ENCODE measurements at regions not wholly inside any gene's neighbourhood (a gene's known extent, or its start where the extent isn't known, plus 50 kb on each side); places are given as distances from the start of the nearest gene placed in this dataset.
"Not testable (repeated sequence)": the region's sequence is repeated elsewhere in the genome, so short reads cannot be mapped to it uniquely, and the experiment has no call there.

DNA sequence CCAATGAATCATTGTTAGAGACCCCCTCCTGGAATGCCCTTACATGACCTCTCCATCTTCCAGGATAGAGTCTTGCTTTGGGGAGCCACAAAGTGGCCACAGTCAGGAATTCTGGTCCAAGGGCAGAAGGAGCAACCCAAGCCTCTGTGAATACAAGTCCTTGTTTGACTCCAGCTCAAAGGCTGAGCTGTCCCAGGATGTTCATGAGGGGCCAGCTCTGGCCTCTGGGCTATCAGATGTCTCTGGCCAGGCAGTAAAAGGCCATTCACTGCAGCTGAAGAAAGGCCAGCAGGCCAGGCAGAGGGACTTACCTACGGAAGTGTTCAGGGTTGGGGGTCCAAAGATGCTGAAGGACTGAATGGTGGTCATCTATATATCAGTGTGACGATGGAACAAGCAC lies 98.3 kb upstream of the IPO9 start:
- DNase-seq: no peak

DNA sequence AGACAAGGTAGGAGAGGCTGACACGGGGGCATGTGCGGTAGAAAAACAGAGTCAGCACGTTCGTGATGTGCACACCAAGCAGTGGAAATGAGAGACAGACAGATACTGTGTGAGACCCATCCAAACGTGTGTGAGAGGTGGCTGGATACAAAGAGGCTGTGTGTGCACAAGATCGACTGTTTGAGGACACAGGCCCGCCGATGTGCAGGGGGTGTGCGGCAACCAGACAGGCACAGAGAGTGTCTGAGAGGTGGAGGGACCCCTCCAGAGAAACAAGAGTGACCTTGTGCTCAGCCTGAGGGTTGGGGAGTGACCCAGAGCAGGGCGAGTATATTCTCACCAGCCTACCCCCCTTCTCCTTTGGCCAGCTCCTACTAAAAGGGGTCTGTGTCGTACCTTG lies 97.8 kb upstream of the IPO9 start:
- no peak for DNase-seq

DNA sequence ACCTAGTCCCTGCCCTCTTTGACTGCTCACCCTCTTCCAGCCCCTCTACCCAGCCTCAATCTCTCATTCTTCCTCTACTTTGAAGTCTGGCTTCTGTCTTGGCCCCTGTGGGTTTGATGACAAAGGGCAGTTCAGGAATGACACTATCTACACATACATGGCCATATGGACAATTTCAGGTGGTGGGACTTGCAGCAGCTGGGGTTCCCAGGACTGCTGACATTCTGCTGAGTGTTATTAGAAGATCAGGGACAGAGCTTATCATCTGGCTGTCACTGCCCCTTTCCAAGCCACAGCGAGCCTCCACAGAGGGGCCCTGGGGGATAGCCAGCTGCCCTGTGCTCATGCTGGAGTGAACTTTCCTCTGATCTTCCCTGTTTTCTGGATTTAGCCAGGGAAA lies 97.4 kb upstream of the IPO9 start:
- DNase-seq: no peak

DNA sequence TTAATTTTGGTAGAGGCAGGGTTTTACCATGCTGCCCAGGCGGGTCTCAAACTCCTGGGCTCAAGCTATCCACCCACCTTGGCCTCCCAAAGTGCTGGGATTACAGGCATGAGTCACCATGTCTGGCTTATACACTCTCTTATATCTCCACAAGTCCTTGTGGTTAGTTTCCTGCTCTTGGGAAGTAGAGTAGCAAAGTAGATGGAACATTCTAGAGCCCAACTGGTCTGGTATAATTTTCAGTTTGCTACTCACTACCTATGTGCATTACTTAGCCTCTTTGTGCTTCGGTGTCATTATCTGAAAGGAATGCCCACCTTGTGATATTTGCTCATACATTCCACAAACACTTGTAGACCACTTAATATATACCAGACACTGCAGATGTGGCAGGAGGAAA lies 96.6 kb upstream of the IPO9 start:
- DNase-seq: no peak

DNA sequence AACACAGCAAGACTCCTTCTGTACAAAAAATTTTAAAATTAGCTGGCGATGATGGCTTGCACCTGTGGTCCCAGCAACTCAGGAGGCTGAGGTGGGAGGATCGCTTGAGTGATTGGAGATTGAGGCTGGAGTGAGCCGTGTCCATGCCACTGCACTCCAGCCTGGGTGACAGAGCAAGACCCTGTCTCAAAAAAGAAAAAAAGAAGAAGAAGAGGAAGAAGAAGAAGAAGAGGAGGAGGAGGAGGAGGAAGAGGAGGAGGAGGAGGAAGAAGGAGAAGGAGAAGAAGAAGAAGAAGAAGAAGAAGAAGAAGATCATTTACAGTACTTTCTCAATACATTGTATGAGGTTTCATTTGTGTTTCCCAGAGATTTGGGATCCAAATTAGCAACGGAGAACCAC lies 94.7 kb upstream of the IPO9 start:
- DNase-seq: not testable (repeated sequence)

DNA sequence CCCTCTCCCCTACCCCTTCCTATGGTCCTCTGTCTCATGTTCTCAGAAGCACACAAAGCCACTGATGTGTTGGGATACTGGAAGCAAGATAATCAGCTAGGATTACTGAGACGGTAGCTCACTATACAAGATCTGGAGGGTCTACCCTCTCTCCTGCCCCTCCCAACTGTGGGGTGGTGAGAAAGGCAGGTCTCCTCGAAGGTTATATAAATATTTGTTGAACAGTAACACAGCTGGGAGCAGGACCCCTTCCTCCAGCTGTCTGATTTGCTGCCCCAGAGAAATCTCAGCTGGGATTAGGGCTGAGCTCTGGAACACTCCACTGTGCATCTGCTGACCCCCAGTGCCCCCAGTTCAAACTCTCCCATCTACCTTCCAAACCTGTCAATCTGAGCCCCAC lies 94.2 kb upstream of the IPO9 start:
- DNase-seq: no peak

DNA sequence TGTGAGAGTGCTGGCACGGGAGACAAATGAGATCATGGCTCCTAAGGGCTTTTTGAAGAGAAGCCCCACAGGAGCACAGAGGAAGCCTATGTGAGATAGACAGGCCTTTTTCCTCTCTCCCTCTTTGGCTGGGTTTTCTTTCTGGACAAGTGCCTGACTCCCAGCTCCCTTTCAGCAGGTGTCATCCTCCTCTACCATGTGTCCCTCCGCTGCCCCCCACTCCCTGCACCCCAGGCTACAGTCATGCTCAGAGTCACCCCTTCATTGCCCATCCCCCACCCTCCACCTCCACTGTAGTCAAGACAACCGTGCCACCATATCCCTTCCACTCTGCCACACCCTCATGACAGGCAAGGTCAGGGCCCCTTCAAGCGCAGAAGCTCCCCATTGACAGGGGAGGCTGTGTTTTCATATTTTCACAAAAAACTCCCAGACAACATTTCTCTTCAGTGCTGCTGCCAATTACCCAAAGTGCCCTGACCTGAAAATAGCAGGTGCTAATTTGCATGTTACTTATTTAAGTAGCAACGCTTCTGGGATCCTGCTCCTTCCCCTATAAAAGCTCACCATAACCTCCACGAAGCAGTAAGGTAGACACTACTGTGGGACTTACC lies 92.1 kb upstream of the IPO9 start:
- DNase-seq: no peak

DNA sequence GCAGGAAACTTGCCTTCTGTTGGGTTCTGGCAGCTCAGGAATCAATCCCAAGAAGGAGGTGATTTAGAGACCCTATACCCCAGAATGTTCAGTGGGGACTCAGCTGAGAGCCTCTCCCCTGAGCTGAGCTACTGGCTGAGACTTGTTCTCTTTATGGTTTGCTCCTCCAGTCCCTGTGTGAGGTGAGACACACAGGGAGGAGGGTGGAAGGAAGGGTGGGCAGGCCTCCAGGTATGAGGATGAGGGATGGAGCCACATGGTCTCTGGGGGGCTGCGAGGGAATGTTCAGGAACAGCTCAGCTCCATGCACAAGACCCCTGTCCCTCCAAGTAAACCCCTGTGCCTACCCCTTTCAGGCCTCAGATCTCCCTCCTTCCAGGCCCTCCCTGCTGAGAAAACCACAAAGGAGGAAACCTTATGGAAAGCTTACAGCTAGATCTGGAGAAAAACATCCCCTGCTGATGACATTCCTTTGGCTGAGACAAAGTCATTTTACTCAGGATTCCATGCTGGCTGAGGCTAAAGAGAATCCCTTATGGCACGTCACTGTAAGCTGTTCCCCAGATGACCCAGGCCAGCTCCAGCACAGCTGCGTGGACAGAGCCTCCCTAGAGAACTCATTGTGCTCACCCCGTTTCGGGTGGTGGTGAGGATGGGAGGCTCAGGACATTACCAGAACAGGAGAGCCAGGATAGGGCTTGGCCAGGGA lies 91.5 kb upstream of the IPO9 start:
- no peak for DNase-seq

DNA sequence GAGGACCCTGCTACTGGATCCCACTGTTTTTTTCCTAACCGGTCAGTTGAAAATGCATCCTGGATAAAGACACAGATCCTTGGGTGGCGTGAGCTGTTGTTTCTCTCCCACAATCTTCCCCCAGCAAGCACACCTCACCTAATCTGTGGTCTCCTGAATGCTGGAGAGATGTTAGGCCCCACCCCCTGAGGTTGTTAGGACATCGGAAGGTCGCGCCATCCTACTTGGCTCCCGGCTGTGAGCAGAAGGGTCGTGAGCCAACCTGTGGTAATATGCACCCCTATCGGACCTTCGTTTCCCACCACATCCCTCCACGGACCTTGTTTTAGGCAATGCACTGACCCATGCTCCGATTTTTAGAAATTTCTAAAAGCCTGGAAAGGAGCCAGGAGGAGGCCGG lies 89.9 kb upstream of the IPO9 start:
- DNase-seq: no peak

DNA sequence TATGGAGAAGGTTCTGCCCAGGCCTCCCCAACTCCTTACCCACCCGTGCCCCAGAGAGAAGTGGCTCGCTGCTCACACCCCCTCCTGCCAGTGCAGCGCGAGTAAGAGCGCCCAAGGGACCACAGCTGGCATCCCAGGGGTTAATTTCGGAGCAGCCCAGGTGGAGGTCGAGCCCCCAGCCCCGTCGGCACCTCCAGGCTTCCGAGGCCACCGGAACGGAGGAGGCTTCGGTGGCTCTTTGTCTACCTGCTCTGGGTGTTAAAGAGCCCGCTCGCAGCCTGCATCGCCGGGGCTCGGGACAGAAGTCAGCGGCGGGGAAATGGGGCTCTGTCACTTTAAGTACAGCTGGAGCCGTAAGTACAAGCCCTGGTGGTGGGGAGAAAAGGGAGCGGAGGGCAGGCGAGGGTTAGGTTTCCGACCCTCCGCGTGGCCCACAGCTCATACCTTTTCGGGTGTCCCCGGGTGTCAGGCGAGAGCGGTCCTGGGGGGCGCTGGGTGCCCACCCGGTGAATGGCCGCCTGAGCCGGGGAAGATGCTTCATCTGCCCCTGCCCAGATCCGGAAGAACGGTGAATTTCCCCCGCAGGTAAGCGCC lies 89.4 kb upstream of the IPO9 start:
- peak; percentile 56 for DNase-seq

DNA sequence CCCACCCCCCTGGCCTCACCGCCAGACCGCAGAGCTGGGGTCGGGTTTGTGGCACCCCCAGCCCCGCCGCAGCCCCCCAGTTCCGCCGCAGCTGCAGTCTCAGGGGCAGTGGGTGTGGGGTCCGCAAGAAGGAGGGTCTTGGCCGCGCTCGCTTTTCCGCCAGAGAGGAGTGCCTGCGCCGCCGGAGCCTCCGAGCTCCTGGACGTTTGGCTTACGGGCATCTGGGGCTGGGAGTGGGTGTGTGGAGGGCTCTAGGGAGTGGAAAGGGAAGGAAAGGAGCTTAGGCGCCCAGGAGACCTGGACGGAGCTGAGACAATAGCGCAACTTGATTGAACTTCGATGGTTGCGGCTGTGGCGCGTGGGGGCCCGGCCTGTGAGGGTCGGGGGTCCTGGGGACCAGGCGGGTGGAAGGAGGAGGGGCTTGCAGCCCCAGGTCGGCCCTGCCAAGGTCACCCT lies 88.8 kb upstream of the IPO9 start:
- no peak for DNase-seq

DNA sequence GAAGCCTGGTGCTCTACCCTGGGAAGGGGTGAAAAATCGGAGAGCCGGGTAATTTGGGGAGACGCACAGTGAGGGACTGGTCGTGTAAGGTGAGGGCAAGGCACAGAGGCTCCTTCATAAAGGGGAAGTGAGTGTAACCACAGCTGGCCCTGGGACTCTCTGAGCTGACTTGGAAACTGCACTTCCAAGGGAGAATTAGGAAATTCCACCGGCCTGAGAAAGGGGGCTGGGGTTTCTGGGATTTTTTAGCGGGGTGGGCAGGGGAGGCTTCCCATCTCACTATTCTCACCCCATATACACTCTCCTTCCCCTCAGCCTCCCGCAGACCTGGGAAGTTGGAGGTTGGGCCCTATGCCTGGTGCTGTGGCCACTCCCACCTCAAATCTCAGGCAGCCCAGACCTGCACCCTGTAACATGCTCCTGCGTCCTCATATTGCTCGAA lies 88.3 kb upstream of the IPO9 start:
- no peak for DNase-seq

DNA sequence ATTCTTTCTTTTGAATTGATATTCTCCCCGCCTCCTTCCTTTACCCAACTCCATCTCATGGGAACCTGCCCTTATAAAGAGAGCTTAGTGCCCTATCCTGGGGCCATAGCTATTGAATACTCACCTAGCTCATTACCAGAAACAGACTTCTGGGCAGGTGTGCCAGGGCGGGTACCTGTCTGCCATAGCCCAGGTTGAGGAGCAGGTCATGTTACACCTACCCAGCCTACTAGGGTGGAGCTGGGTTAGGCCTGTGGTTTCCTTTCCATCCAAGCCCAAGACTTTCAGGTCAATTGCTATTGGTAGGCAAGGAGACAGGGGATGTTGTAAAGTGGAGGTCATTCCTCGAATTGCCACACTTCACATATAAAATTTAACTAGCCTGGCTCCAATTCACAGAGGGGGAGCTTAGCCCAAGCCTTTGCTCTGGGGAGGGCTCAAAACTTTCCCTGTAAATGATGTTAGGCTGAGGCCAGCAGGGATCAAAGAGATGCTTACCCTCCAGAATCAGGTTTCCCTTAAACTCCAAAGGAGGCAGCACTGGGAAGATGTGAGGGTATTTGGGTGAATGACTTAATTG lies 87.1 kb upstream of the IPO9 start:
- no peak for DNase-seq

DNA sequence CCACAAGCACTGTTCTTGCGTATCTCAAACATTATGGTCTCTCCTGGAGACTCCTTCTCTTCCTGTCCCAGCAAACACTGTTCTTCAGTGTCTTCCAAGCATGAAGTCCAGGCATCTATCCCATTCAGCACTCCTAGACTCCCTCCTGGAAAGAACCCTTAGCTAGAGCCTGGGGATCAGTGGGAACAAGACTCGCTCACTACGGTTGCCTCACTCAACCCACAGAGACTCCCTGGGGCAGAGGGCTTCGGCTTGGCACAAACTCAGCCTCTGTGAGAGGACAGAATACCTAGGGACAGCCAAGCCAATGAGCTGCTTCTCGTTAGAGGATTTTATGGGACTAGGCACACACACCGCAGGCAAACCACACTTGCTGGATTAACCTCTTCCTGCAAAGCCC lies 86.5 kb upstream of the IPO9 start:
- DNase-seq: no peak

DNA sequence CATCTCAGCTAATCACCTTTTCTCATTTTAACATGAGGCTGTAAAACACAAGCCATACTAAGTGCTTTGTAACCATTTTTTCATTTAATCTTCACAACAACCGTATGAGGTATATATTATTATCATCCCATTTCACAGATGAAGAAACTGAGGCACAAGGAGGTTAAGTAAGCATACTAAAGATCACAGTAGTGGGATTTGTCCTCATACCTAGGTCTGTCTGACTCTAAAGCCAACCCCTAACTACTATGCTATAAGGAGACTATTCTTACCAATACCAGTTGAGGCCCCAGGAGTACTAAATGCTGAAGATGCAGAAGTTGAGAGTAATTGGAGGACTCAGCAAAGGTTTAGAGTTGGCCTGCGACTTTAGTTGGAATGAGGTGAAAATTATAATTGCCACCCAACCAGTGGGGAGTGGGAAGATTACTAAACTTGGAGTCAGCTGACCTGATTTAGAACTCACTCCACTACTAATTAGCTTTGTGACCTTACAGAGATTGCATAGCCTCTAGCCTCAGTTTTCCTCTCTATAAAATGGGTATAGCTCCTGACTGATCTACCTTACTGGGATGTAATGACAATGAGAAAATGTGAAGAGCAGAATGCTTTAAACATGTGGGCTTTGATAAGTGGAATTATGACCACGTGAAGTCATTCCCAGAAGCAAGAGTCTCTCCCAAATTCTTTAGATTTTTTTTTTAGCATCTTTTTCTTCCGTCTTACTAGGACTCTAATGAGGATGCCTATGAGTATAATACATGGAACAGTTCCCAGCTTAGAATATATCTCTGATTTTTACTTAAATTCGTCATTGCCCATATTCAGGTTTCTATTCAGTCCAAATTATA lies 85.8 kb upstream of the IPO9 start:
- DNase-seq: no peak

DNA sequence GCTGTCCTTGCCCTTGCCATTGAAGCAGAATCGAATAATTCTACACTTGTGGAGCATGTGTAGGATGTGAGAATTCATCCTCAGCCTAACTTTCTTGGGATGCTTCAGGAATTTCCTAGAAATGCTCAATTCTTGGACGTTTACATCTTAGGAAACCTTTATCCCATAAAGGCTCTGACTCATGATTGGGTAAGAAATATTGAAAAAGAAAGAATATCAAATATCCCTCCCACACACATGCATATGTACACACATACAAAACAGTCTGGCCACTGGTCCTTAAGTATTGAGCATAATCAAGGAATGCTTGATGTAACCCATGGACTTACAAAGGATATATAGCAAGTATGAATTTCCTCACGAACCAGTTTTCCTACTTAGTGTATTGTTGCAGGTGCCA lies 83.9 kb upstream of the IPO9 start:
- no peak for DNase-seq

DNA sequence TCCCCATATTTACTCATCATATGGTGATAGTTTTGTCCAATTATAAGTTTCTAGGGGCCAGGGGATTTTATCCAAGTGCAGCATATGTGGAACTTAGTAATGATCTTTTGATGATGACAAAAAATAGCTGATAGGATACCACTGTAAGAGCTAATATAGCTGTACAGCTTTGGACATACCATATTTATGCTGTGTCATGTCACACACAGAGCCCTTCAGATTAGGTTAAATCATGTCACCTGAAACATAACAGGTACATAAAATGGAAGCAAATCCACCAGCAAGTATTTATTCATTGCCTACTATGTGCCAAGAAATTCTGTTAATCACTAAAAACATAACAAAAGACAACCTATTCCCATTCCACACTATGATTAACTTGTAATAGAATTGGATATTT lies 82.8 kb upstream of the IPO9 start:
- DNase-seq: no peak

DNA sequence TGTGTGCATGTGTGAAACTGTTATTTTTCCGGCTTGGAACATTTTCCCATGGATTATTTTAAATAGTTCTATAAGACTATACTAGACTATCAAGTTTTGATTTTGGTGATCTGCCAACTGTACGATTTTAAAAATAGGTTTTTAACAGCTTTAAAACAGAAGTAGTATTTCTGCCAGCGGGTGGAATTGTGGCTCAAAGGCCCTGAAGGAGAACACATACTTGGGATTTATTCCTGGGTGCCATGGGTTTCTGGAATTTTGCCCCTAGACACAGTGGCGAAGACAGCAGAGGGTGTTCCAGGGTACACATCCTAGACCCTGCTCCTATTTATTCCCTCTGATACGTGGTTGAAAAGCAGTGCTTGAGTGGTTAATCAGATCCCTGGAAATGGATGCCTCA lies 81.7 kb upstream of the IPO9 start:
- DNase-seq: no peak

DNA sequence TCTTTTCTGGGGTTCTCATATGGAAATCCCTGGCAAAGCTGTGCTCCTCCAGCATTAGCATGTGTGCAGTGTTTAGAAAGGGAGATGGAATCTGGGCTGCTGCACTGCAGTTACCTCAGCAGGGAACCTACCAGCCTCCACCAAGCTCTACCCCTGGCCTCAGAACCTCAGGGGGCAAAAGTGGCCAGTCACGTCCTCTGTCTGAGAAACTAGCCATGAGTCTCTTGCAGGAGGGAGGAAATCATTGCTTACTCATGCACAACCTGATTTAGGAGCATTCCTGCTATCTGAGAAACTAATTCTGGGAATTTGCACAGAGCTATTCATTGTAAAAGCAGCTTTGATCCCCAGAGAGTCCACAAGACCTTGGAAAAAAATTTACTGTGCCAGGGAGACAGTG lies 80.6 kb upstream of the IPO9 start:
- no peak for DNase-seq

DNA sequence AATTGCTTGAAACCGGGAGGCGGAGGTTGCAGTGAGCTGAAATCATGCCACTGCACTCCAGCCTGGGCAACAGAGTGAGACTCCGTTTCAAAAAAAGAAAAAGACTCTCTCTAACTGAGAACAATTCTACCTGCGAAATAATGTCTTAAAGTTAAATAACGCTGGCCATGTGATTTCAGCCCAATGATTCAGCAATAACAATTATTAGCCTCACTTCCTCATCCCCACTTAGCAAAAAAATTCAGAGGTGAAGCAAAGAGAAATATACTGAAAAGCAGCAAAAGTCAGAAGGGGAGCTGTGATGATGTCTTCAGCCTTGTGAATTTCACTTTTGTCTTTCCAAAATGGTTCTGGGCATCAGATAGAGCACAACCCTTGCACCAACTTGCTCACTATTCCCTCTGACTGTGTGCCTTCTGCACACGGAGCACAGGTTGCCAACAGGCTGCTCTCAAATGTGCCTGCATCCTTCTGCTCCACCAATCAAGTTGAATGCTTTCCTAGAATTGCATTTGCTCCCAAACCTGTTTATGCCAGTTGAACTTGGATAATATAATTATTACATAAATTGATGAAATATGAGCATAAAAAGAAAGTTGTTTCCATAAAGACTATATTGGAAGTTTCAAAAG lies 79.8 kb upstream of the IPO9 start:
- DNase-seq: no peak

DNA sequence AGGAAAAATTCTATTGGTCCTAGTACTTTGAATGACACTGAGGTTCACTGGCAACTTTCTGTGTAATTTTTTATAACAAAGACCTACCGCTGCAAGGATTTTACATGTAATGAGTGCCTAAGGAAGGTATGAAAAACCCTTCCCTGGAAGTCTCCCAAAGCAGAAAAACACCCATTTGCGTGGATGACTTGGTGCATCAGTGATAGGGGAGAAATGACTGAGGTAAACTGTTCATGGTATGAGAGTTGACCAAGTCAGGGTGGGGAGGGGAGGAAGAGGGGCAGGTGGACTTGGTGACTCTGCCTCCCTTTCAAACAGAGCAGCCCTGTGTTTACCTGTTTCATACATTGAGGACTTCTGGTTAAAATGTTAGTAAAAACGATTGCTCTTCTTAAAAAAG lies 78.8 kb upstream of the IPO9 start:
- no peak for DNase-seq

DNA sequence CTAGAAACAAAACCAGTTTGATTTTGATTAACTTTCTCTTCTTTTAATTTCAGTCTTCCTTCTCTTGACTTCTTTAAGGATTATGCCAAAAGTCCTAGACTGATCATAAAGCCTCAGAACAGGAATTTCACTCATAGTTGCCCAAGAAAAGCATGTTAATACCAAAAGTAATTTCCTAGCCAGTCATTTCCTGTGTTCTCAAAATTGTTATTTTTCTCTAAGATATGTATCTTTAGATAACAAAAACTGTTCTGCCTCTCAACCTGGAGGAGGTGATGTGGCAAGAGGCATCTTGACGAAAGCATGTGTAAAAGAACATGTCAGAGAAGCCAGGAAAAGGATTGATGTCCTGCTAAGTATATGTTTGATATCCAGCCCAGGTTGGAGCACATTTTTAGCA lies 78.0 kb upstream of the IPO9 start:
- DNase-seq: no peak

DNA sequence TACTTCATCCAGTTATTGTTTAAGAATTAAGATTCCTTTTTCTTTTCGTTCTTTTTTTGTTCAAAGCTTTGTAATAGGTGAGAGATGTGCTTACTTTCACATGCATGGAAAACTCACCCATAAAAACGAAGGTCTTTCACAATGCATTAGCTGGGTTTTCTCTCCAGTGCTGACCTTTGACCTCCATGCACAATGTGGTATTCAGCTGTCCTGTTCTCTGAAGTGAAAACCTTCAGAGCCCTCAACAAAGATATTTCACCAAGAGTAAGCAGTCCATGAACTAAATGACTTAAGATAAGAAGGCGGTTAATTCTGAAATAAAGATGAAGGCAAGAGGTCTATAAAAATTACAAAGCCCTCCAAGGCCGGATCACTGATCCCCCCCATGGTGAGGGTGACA lies 77.1 kb upstream of the IPO9 start:
- DNase-seq: no peak
